ENCODE measurements at regions not wholly inside any gene's neighbourhood (a gene's known extent, or its start where the extent isn't known, plus 50 kb on each side); places are given as distances from the start of the nearest gene placed in this dataset.
"Not testable (repeated sequence)": the region's sequence is repeated elsewhere in the genome, so short reads cannot be mapped to it uniquely, and the experiment has no call there.

DNA sequence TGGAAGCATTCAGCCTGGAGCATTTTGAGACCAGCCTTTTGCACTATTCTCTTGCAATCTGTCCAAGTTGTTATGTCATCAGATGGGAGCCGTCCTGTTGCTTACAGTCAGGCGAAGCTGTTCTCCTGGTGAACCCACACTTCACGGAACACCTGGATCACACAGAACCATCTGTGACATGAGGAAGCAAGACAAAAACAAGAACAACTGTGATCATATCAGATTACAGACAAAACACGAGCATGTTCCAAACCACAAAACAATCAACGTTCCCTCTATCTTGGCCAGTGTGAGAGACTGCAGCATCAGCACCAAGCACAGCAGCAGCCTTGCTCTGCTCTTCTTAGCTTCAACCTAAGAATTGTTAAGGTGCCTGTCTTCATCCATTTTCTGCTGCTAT, 180.5 kb upstream of the SFSWAP start:
- no peak for DNase-seq

DNA sequence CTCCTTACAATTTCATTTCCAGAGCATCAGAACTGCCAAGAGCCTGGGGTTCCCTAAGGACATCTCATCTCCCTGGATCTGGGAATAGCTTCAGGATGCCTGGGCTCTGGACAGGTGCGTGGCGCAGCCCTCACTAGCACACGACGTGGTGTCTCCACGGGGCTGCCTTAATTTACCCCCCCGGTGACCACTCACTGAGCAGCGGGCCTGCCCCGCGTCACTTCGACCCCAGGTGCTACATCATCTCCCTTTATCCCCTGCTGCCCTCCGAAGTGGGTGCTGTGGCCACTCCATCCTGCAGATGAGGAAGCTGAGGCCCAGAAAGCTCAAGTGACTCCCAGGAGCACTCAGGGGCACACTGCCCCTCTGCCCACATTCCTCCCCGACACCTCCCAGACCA, 177.8 kb upstream of the SFSWAP start:
- DNase-seq, result no peak

DNA sequence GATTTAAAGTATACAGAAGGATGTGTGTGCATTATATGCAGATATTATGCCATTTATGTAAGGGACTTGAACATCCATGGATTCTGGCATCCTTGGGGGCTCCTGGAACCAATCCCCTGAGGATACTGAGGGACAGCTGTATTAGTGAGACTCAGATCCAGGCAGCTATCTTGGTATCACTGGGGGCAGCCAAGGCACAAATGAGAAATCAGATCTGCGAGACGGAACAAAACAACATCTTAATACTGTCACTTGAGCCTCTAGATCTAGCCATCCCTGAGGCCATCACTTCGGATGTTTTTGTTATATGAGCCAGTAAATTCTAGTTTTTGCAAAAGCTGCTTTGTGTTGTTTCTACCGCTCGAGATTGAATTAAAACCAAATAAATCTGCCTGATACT, 175.1 kb upstream of the SFSWAP start:
- DNase-seq, result no peak

DNA sequence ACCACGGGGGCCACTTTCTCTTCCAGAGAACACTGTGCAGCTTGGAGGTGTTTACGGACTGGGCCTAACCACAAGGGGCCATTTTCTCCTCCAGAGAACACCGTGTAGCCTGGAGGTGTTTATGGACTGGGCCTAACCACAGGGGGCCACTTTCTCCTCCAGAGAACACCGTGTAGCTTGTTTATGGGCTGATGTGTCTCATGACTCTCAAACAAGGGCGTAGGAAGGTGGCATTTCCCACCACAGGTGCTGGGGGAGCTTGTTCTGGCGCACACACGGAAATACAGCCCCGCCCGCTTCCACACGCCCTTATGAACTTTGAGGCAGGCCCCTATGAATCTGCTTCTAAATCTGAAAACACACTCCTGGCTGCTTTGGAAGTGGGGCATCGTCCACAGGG, 174.6 kb upstream of the SFSWAP start:
- DNase-seq, result no peak

DNA sequence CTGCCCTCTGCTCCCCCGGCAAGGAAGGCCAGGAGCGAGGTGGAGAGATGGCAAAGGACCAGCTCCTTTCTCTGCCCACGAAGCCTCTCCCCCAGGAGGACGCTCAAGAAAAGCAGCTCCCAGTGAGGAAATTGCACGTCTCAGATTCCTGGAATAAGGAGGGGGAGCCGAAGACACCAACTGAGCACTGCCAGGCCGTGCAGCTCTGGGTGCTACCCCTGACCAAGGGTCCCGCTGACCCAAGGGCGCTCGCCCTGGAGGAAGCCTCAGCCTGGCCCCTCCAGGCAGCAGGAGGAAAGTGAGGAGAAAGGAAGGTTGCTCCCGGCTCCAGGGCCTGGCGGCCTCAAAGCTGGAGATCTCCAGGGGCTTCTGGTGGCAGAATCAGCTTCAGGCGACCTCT, 174.1 kb upstream of the SFSWAP start:
- DNase-seq, result no peak

DNA sequence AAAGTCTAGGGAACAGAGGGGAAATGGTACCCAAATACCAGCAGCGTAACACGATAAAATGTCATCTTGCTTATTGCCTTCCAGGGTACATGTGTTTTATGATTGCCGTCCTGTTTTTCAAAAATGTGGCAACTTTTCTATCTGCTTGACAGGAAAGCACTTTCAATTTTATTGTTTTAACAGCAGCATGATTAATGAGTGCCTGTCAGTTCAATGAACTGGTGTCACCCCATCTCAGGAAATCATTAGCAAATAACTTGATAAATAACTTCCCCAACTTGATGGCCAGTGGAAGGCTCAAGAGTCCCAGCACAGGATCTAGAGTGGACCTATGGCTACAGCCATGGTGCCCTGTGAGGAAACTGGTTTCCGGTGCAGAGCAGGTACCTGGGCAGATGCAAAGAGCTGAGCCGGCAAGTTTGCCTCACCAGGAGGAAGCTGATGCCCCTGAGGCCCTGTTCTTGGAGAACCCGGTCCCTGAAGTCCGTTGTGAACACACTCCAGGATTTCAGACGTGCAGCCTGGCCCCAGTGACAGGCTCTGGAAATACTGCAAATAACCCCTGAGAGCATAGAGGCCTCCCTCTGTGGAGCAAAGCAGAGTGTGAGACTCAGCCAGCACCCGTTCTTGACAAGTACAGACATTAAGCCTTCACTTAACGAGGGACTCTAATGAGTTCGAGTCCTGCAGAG, 173.5 kb upstream of the SFSWAP start:
- DNase-seq, result no peak

DNA sequence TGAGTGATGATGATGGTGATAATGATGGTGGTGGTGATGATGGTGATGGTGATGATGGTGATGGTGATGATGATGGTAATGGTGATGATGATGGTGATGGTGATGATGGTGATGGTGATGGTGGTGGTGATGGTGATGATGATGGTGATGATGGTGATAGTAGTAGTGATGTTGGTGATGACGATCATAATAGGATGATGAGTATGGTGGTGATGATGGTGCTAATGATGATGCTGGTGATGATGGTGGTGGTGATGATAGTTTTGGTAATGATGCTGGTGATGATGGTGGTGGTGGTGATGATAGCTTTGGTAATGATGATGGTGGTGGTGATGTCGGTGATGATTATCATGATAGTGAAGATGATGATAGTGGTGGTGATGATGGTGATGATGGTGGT, 171.5 kb upstream of the SFSWAP start:
- DNase-seq, result no peak

DNA sequence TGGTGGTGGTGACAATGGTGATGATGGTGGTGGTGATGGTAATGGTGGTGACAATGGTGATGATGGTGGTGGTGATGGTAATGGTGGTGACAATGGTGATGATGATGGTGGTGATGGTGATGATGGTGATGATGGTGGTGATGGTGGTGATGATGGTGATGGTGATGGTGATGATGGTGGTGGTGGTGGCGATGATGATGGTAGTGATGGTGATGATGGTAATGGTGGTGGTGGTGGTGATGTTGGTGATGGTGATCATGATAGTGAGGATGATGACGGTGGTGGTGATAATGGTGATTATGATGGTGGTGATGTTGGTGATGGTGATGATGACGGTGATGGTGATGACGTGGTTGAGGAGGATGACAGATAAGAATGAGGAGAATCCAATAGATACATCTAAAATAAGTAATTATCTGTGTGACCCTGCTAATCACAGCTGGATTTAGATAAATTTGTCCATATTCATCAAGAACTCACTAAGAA, 170.7 kb upstream of the SFSWAP start:
- DNase-seq, result no peak

DNA sequence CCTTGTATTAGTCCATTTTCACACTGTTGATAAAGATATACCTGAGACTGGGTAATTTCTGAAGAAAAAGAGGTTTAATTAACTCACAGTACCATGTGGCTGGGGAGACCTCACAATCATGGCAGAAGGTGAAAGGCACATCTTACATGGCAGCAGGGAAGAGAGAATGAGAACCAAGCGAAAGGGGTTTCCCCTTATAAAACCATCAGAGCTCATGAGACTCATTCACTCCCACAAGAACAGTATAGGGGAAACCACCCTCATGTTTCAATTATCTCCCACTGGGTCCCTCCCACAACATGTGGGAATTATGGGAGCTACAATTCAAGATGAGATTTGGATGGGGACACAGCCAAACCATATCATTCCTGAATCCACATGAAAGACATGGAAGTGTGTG, 169.4 kb upstream of the SFSWAP start:
- DNase-seq, result not testable (repeated sequence)

DNA sequence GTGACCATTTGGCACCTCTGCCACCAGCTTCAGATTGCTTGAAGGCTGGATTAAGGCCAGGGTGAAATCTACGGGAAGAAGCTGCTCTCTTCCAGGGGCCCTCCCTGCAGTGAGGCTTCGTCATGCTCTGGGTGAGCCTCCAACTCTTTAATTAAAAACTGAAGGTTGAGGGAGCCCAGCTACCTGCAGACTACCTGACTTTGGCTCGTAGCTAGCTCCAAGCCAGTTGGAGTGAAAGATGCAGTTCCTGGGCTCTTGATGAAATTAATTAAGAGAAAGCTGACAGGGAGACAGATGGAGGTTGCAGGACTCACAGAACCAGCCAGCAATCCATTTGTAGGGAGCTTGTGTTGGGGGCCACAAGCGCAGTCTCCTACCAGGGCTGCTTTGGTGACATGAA, 168.5 kb upstream of the SFSWAP start:
- DNase-seq, result no peak

DNA sequence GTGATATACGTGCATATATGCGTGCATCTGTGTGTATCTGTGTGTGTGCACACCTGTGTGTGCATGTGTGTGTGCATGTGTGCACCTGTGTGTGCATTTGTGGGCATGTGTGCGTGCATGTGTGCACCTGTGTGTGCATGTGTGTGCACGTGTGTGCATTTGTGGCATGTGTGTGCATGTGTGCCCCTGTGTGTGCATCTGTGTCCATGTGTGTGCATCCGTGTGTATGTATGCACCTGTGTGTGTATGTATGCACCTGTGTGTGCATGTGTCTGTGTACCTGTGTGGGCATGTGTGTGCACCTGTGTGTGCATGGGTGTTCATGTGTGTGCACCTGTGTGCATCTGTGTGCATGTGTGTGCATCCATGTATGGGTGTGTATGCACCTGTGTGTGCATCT, 167.8 kb upstream of the SFSWAP start:
- DNase-seq, result no peak

DNA sequence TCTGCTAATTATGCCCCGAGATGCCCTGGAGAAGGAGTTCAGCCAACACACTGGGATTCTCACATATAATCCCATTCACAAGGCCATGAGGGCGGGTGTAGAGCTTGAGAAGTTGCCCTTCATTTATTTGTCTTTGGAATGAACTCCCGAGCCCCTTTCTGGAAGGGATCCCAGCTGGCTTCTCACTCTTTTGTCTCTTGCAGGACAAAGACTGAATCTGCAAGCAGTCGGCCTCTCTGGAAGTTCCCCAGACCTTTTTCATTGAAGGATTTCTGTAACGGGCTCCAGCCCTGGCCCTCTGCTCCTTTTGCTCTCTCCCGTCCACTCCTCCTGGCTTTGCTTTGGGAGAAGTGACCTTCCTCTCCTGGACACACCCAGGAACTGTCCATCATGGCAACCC, 163.3 kb upstream of the SFSWAP start:
- DNase-seq, result no peak

DNA sequence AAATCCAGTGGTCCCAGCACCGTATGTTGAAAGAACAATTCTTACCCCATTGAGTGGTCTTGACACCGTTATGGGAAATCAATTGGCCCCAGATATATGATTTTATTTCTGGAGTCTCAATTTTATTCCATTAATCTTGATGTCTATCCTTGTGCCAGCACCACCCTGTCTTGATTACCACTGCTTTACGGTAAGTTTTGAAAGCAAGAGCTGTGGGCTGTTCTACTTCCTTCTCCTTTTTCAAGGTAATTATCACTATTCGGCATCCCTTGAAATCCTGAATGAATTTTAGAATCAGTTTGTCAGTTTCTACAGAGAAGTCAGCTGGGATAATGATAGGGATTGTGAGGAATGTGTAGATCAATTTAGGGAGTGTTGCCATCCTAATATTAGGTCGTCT, 160.8 kb upstream of the SFSWAP start:
- DNase-seq, result no peak

DNA sequence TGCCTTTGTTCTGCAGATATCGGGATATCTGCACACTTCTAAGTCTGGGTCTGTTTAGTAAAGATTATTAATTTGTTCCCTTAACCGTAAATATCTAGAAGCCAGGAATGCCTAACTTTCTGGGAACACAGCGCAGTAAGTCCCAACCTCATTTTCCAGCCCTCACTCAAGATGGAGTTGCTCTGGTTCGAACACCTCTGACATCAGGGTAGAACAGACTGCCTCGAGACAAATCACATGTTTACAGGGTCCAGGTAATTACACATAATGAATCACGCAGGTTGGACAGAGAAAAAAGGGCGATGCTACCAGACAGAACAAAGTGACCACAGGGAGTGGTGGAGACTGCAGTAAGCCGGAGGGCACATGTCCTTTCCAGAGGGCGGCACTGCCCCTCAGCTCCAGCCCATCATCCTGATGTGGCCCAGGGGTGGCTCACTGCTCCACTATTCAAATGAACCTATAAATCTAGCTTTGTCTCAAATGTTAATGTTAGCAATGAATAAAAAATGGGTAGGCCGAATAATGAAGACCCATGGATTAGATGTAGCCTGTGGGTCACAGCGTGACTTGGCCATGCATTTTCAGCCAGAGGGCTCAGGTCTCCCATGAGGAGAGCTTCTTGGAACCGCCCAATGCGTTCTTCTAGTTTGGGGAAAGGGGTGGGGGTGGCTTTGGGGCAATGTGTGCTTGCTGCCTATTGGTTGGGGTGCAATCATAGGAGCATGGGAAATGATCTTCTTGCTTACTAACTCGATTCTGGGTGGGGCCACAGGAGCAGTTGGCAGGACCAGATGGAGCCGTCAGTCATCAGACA, 159.0 kb upstream of the SFSWAP start:
- no peak for DNase-seq

DNA sequence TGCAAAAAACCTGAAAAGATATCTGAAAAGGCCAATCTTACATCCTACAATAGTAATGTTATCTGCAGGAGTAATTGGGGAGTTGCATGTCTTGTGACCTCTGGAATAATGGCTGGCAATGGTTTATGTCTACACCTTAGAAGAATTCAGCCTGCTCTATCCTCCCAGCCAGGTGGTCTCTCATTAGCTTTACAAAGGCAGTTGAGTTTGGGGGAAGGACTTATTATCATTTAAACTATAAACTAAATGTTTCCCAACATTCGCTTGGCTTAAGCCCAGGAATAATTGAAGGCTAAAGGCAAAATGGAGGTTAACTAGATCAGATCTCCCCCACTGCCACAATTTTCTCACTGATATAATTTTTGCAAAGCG, 158.4 kb upstream of the SFSWAP start:
- DNase-seq, result no peak

DNA sequence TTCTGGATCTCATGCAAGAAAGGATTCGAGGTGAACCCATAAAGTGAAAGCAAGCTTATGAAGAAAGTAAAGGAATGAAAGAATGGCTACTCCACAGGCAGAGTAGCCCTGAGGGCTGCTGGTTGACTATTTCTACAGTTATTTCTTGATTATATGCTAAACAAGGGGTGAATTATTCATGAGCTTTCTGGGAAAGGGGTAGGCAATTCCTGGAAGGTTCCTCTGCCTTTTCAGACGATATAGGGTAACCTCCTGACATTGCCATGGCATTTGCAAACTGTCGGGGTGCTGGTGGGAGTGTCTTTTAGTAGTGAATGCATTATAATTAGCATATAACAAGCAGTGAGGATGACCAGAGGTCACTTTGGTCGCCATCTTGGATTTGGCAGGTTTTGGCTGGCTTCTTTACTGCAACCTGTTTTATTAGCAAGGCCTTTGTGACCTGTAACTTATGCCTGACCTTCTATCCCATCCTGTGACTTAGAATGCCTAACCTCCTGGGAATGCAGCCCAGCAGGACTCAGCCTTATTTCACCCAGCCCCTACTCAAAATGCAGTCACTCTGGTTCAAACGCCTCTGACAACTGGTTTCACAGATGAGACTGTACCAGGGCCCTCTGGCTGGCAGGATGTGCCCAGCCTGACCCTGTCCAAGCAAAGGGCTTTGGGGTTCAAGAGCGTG, 157.7 kb upstream of the SFSWAP start:
- DNase-seq, result no peak

DNA sequence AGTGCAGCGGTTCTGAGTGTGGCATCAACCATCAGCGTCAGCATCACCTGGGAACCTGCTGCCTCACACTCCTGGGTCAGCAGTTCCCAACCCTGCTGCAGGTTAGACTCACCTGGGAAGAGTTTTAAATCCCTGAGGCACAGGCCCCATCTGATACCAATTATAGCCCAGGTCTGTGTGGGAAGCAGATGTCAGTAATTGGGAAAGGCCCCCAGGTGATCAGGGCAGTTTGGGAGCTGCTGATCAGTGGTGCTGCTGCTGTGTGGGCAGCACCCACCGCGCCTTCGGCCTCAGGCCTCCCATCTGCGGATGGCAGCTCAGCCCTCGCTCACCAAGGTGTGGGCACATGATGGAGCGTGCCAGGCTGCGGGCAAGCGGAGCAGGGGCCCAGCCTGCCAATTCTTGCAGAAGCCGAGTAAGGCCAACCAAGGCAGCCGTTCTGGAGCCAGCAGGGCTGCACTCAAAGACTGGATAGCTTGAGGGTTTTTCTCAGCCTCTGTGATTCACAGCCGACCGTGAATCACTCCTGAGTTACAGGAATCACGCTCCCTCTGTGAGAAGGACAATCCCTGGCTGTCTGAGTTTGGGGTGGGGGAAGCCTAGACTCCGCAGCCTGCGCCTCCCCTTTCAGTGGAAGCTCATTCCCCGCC, 155.6 kb upstream of the SFSWAP start:
- DNase-seq, result no peak

DNA sequence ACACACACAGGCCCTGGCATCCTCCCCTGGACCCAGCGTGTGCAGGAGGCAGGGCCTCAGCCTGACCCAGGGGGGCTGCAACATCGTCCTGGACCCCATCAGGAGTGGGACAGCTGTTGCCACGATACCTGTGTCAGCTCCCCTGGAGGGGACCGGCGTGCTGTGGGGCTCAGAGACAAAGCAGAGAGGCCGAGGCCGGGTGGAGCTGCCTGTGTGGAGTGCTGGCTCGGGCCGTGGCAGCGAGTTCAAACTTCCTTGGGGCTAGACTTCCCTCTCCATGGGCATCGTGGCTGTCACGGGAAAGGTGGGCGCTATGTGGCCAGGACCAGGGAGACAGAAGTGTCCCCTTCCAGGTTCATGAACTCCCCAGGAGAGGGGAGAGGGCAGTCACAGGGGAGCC, 155.0 kb upstream of the SFSWAP start:
- DNase-seq, result no peak

DNA sequence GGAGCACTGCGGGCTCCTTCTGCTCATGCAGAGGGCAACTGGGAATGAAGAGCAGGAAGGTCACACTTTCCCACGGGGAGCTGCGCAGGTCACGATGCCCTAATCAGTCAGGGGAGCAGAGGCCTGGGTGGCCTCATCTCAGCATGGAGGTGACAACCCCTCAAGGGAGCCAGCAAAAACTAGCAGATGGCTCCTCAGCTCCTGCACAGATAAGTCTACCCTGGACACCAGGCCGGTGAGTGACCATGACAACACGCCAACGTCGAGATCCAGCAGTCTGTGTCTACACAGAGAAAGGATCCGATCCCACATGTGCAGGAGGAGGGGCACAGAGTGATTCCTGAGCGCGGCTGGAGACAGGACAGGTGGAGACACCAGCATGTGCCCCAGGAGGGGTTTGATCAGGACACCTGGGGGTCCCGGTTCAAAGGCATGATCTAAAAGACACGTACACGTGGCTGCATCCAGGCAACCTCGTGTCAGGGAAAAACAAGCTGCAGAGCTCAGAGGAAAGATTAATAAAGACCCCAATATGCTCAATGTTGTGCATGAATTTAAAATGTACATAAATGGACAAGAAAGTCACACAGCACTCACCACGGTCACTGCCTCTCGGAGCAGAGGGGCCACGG, 153.7 kb upstream of the SFSWAP start:
- no peak for DNase-seq

DNA sequence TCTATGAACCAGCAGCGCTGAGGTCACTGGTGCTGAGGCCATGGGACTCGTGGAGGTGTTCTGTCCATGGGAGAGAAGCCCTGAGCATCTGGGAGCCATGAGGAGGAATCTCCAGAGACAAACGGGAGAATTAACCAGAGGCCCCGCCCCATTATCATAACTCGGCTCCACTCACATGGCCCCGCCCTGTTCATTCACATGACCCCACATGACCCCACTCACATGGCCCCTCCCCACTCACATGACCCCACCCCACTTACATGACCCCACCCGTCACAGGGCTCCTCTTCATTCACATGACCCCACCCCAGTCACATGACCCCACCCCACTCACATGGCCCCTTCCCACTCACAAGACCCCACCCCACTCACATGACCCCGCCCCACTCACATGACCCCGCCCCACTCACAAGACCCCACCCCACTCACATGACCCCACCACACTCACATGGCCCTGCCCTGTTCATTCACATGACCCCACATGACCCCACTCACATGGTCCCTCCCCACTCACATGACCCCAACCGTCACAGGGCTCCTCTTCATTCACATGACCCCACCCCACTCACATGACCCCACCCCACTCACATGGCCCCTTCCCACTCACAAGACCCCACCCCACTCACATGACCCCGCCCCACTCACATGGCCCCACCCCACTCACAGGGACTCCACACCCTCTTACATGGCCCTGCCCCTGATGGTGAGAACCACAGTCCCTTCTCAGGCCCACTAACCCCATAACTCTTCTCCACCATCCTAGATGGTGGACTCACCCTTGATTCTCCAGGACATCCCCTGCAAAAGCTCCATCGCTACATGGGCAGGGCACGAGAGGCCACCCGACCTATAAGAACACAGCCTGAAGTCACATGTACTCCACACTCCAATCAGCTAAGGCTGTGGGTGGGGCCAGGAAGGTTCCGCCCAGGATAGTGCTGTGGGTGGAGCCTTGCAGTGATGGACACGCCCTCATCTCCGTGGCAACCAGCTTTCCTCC, 151.1 kb upstream of the SFSWAP start:
- no peak for DNase-seq

DNA sequence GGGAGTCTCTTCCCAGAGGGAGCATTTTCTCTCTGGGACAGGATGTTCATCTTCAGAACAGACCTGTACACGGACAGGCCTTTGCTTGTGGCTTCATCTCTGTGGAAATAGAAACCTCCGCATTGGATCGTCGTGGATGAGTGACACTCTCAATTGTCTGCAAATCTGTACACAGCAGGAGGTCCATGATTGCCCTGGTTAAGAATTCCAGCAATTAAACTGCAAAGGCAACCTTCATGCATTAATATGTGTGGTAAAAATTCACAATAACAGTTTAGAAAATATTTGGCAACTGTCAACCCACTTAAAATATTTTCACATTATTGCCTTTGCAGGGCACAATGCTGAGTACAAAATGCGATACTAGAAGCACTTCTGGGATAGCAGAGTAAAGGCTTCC, 149.8 kb upstream of the SFSWAP start:
- DNase-seq, result no peak
